ENCODE measurements at regions not wholly inside any gene's neighbourhood (a gene's known extent, or its start where the extent isn't known, plus 50 kb on each side); places are given as distances from the start of the nearest gene placed in this dataset.
"Not testable (repeated sequence)": the region's sequence is repeated elsewhere in the genome, so short reads cannot be mapped to it uniquely, and the experiment has no call there.

DNA sequence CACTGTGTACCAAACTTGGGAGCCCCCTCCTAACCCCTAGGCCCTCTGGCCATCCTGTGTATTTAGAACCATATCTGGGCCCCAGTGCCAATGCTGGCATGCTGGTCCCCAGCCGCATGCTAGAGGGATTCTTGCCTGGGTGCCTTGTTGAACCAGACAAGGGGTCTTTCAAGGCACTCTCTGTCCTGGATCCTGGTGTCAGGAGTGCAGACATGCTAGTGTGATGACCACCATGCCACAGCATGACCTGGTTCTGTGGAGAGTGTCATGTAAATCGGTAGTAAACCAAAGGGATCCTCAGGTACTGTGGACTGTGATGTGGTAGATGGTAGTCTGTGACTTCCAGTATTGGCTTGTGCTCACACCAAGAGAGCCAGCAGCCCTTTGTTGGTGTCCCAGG, 222.2 kb upstream of the PODXL start:
- H3K36me3 Mint-ChIP-seq: no peaks in the 10 kb centered on the region
- no peak overlapping the region for H3K27ac Mint-ChIP-seq
- no peaks in the 10 kb centered on the region for H3K4me1 Mint-ChIP-seq
- H3K9me3 Mint-ChIP-seq: peaks cover 0 to 4% (median 0%) of the 10 kb centered on the region in 3 donors
- H3K27me3 Mint-ChIP-seq: no peaks in the 10 kb centered on the region
- H3K4me3 Mint-ChIP-seq: no peak overlapping the region

DNA sequence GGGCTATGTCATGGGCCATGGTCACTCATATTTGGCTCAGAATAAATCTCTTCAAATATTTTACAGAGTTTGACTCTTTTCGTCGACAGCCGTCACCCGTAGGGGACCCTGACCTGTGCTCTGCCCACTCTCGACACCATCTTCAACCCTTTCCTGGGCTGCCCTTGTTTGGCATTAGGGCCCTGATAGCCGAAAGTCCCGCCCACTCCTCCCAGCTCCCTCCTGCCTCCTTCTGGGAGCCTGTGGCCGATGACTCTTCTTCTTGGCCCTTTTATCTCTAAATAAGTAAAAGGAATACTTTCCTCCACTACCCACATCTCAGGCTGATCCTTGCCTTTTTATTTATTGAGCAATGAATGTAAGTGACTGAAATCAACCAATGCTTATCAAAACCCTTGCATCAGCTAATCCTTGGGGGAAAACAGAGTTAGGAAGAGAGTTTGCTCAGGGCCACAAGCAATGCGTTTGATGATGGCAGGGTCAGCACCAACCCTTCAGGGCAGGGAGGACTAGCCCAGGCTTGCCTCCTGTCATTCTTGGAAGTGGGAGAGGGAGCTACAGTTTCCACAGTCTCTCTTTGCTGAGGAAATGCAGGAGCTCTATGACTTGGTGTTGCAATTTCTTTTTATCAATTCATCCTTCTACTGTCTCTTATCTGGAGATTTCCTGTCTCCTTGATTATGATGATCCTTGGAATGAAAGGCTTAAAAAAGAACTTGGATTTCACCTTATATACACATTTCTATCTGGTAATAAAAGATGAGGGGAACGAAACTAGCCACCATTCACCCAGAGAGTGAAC, 218.2 kb upstream of the PODXL start:
- Mint-ChIP-seq H3K4me1 (no peaks in the 10 kb centered on the region), H3K27me3 (peaks cover 4% of the 10 kb centered on the region), H3K36me3 (no peaks in the 10 kb centered on the region), H3K27ac (no peak overlapping the region), H3K4me3 (no peak overlapping the region), H3K9me3 (peaks cover 0 to 4% (median 3%) of the 10 kb centered on the region in 3 donors)

DNA sequence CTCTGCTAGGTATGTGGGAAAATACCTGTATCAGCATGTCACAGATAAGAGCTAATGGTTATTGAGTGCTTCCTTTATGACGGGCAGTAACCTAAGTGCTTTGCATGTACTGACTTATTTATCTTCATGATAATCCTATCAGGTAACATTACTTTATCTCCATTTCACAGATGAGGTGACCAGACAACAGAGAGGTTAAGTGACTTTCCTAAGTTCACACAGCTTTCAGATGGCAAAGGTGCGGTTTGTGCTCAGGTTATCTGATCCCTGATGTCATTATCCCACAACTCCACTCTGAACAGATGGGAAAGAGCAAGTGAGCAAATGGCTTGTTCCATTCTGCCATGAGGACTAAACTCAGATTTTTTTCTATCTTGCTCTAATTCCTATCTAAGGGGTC, 217.0 kb upstream of the PODXL start:
- Mint-ChIP-seq H3K27ac (no peak overlapping the region), H3K4me3 (no peak overlapping the region), H3K9me3 (peaks cover 0 to 4% (median 3%) of the 10 kb centered on the region in 3 donors), H3K27me3 (peaks cover 4% of the 10 kb centered on the region), H3K36me3 (no peaks in the 10 kb centered on the region), H3K4me1 (no peaks in the 10 kb centered on the region)

DNA sequence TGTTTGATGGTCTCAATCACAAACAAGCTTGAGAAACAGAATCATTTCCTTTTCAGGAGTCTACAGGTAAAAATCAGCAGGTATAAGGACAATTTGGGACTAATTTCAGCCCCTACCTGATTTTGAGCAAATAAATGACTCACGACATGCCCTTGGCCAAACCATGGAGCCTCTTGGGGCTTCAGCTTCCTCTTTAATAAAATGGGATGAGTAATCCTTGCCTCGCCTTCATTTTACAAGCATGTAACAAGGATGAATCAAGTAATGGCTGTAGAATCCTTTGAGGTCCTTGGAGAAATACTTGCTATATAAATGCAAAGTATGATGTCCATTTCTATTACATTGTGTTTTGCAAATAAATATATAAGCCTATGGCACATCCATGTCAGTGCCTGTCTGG, 212.8 kb upstream of the PODXL start:
- Mint-ChIP-seq H3K27ac (no peak overlapping the region), H3K4me1 (no peaks in the 10 kb centered on the region), H3K9me3 (peaks cover 0 to 3% (median 0%) of the 10 kb centered on the region in 3 donors), H3K36me3 (no peaks in the 10 kb centered on the region), H3K27me3 (peaks cover 7% of the 10 kb centered on the region), H3K4me3 (no peak overlapping the region)

DNA sequence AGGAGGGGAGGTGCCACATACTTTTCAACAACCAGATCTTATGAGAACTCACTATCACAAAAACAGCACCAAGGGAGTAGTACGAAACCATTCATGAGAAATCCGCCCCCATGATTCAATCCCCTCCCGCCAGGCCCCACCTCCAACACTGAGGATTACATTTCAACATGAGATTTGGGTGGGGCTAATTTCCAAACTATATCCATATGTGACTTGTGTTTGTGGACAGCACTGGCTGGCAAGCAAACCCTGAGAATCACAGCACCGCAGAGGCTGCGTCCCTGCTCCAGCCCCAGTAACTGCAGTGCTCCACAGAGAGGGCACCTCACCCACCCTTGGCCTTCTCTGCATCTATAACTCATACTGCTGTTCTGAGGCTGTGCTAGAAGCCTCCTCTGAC, 211.2 kb upstream of the PODXL start:
- Mint-ChIP-seq H3K27ac (no peak overlapping the region), H3K4me1 (no peaks in the 10 kb centered on the region), H3K27me3 (peaks cover 14% of the 10 kb centered on the region), H3K9me3 (peaks cover 0 to 8% (median 3%) of the 10 kb centered on the region in 3 donors), H3K4me3 (no peak overlapping the region), H3K36me3 (no peaks in the 10 kb centered on the region)

DNA sequence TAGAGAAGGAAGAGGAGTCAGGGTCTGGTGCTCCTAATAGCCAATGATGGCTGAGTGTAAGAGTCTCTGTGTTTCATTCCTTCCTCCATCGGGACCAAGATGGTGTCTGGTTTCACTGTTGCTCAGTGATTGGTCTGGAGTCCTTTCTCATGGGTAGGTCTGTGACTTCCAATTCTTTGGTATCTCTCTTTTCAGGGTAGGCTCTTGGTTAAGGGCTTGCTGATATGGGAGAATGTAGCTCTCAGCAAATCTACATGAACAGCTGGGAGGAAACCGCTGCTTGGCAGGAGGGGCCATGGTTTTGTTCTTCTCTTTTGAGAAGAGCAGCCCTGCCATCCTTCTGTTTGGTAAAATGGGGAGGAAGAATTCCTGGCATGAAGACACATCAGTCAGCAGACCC, 209.1 kb upstream of the PODXL start:
- Mint-ChIP-seq H3K9me3 (peaks cover 0 to 8% (median 0%) of the 10 kb centered on the region in 3 donors), H3K4me1 (no peaks in the 10 kb centered on the region), H3K36me3 (no peaks in the 10 kb centered on the region), H3K27me3 (peaks cover 11% of the 10 kb centered on the region), H3K4me3 (no peak overlapping the region), H3K27ac (no peak overlapping the region)

DNA sequence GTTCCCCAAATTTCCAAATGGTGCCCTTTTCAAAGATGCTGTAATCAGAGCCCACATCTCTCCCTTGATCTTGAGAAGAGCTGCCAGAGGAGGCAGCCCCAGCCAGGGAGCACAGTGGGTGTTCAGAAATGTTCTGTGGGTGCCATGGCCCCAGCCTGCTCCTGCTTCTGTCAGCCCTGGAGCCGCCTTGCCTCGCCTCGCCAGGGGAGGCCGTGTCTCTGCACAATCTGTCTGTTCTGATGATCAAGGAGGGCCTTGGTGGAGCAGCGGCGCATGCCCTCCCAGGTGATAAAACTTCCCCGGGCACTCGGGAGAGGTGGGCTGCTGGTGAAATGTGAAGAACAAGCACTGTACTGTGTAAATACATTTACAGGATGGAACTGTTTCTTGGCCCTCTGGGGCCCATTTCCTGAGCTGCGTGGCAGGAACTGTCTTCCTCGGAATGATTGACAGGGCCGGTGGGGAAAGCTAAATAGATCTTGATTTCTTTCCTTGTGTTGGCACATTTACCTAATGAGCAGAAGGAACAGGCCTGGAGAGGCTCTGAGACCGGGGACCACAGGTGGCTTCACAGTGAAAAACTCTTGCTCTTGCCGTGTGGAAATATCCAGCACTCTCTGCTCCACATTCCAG, 207.8 kb upstream of the PODXL start:
- no peak overlapping the region for H3K4me3 Mint-ChIP-seq
- H3K27ac Mint-ChIP-seq: no peak overlapping the region
- peaks cover 10% of the 10 kb centered on the region for H3K27me3 Mint-ChIP-seq
- H3K36me3 Mint-ChIP-seq: no peaks in the 10 kb centered on the region
- no peaks in the 10 kb centered on the region for H3K4me1 Mint-ChIP-seq
- peaks cover 0 to 8% (median 0%) of the 10 kb centered on the region in 3 donors for H3K9me3 Mint-ChIP-seq

DNA sequence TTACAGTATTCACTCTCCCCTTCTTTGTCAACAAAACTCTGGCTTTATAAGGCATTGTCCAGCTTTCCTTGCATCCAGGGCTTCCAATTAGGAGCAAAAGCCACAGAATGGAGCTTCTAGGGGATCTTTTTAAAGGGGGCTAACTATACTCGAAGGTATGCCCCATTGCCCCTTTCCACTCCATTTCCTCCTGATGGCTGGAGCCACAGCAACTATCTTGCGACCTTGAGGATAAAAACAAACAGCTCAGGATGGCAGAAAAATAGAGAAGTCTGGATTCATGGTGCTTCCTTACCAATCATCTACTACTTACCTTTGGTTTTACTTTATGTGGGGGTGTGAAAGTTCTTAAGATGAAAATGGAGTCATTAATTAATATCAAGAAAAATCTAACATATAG, 206.3 kb upstream of the PODXL start:
- Mint-ChIP-seq H3K4me3 (peak overlapping the region in 1 of 4 donors; percentile 39), H3K27ac (no peak overlapping the region), H3K27me3 (peaks cover 13% of the 10 kb centered on the region), H3K4me1 (no peaks in the 10 kb centered on the region), H3K36me3 (no peaks in the 10 kb centered on the region), H3K9me3 (peaks cover 0 to 8% (median 0%) of the 10 kb centered on the region in 3 donors)

DNA sequence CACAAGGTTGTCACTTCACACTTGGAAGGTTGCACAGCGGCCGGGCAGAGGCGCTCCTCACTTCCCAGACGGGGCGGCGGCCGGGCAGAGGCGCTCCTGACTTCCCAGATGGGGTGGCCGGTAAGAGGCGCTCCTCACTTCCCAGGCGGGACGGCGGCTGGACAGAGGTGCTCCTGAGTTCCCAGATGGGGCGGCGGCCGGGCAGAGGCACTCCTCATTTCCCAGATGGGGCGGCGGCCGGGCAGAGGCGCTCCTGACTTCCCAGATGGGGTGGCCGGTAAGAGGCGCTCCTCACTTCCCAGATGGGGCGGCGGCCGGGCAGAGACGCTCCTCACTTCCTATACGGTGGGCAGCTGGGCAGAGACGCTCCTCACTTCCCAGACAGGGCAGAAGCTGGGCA, 199.4 kb upstream of the PODXL start:
- not testable (repeated sequence) for H3K27me3 Mint-ChIP-seq, H3K27ac Mint-ChIP-seq, H3K4me3 Mint-ChIP-seq, H3K9me3 Mint-ChIP-seq, H3K36me3 Mint-ChIP-seq, H3K4me1 Mint-ChIP-seq

DNA sequence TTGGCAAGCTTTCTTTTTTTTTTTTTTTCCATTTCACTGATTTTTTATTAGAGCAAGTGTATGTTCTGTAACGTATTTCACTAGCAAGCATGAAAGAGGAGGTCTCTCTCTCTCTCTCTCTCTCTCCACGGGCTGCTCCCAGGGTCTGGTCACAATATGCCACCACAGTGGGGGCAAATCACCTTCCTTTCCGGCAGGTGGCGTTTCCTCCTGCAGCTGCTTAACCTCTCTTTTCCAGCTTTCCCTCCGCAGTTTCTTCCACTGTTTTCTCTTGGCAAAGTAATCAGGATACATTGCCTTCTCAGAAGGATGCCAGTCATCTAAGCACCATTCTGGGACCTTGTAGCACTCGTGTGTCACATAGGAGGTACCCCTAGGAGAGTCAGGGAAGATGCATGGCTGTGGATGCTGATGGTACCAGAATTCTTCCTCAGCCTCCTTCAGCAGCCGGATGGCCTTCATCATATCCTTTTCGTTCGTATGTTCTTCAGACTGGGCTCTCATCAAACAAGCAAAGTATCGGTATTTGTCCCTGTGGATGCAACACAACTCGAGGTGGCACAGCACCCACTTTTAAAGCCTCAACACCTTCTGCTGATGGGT, 197.3 kb upstream of the PODXL start:
- Mint-ChIP-seq H3K27me3 (peaks cover 4% of the 10 kb centered on the region), H3K4me1 (no peaks in the 10 kb centered on the region), H3K9me3 (peaks cover 0 to 3% (median 3%) of the 10 kb centered on the region in 3 donors), H3K36me3 (no peaks in the 10 kb centered on the region), H3K4me3 (no peak overlapping the region), H3K27ac (no peak overlapping the region)

DNA sequence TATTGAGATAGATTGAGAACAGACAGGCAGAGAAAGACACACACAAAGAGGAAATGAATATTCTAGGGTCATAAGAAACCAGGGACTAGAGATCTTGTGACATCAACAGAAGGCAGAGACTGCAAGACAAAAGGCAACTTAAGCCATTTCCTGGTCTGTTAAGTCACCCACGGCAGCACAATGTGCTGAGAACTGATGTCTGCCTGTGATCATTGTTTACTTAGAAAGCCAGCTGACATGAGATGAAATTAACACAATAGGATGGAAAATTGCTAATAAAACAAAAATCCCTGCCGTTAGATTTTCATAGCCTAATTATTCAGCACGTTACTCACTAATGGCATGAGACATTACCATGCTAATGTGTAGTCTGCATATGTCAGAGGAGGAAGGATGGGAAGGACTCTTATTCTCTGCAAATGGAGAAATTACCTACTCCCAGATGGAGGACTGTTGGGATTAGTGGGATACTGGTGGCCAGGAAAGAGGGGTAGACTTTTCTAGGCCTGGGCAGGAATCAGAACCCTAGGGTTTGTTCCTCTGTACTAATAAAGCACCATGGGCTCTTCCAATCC, 191.3 kb upstream of the PODXL start:
- H3K36me3 Mint-ChIP-seq: no peaks in the 10 kb centered on the region
- peaks cover 0 to 7% (median 2%) of the 10 kb centered on the region in 3 donors for H3K9me3 Mint-ChIP-seq
- H3K4me3 Mint-ChIP-seq: no peak overlapping the region

DNA sequence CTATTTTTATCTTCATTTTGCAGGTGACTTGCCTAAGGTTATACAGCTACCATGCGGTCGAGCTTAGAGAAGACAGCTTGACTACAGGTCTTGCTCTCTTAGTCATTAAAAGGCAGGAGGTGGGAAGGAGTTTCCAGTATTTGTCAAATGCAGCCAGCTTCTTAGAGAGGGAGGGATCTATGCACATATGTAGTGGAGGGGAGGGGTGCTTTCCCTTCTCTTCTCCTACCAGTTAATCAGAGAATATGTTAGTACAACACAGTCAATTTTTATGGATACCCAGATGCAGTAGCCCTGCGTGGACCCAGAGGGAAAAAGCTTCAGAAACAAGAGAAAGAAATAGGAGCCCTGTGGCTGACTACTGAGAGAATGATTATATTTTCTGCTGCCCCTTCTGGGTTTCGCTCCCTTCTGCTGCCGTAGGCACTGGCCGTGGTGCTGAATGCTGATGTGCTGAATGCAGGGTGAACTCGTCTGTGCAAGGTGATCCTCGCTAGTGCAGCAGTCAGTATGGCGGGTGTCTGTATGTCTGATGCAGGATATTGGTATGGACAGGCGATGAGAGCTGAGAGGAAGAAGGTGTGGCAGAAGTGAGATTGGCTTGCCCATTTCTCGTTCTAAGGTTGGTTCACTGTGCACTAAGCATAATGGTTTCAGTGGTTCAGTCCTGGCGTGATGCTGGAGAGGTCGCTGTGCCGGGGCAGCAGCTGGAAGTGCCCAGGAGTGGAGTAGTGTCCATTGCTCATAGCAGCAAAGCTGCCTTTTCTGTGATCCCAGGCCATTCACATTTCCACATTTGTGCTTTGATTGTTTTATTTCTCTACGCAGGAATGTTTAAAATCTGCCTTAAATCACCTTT, 189.2 kb upstream of the PODXL start:
- Mint-ChIP-seq H3K4me1 (no peaks in the 10 kb centered on the region), H3K27ac (no peak overlapping the region), H3K36me3 (no peaks in the 10 kb centered on the region), H3K27me3 (peaks cover 6% of the 10 kb centered on the region), H3K4me3 (no peak overlapping the region), H3K9me3 (peaks cover 0 to 7% (median 0%) of the 10 kb centered on the region in 3 donors)

More for the DNA sequence above, 191.3 kb upstream of the PODXL start:
- Mint-ChIP-seq H3K4me1 (no peaks in the 10 kb centered on the region), H3K27ac (no peak overlapping the region), H3K27me3 (peaks cover 2% of the 10 kb centered on the region)

DNA sequence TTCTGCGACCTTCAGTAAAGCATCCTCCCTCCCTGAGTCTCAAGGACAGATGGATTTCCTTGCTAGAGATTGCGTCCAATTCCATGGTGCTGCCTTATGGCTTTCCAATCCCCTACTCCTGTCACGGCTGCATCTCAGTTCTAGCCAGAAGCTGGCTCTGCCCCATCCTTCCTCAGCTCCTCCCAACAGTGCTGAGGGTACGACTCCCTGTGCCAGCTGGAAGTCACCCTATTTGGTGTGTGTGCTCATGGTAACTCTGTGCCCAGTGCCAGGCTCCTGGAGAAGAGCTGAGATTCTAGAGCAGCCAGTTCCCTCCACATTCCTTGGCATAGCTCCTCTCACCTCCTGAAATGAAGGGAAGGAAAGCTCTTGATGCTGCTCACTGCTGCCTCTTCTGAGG, 185.0 kb upstream of the PODXL start:
- H3K36me3 Mint-ChIP-seq: no peaks in the 10 kb centered on the region
- peaks cover 0 to 3% (median 0%) of the 10 kb centered on the region in 3 donors for H3K9me3 Mint-ChIP-seq
- no peak overlapping the region for H3K4me3 Mint-ChIP-seq
- no peaks in the 10 kb centered on the region for H3K4me1 Mint-ChIP-seq
- H3K27me3 Mint-ChIP-seq: peaks cover 9% of the 10 kb centered on the region
- H3K27ac Mint-ChIP-seq: peak overlapping the region in 1 of 3 donors; percentile 39

DNA sequence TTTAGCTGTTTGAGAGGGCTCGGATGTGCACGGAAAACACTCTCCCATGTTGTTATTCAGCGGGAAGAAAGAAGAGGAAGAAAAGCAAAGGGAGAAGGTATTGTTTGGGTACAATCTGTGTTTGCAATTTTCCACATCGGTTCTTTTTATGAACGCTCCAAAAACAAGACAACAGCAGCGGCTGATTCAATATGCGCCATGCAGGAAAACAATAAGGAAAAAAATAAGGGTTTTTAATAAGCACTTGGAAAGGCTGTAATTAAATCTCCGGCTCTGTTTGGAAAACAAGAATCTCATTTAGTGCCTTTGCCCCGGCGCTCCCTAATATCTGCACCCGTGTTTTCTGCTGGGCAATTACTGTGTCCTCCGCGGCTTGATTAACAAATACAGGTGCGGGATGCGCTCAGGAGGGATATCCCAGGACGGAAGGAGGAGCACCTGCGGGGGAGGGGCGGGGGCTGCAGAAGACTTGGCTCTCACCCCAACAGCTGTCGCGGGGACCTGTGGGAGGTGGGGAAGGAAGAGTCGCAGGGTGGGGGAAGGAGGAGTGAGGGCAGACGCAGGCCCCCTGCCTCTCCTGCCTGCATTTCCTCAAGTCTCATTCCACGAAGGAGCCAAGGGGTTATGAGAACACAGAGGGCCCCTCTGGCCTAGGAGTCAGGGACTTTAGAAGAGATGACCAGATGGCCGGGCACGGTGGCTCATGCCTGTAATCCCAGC, 181.5 kb upstream of the PODXL start:
- Mint-ChIP-seq H3K9me3 (no peaks in the 10 kb centered on the region), H3K36me3 (no peaks in the 10 kb centered on the region), H3K27me3 (peaks cover 13% of the 10 kb centered on the region), H3K27ac (no peak overlapping the region), H3K4me3 (no peak overlapping the region), H3K4me1 (no peaks in the 10 kb centered on the region)
